ENCODE measurements at regions not wholly inside any gene's neighbourhood (a gene's known extent, or its start where the extent isn't known, plus 50 kb on each side); places are given as distances from the start of the nearest gene placed in this dataset.

GRCh38 chr20:57936636-57937385 lies 227.0 kb upstream of the PMEPA1 start:
- no peaks in the 10 kb centered on the region for H3K27me3 ChIP-seq (replicated peaks; ENCODE audit: insufficient read depth, low read depth, low read length, poor library complexity)
- ChIA-PET POLR2A (ENCODE audit: low non-redundant PET) (no interaction called here), CTCF (no interaction called here)
- no peaks in the 10 kb centered on the region for H3K9me3 ChIP-seq (ENCODE audit: low read depth, low read length, poor library complexity, severe bottlenecking)
- no peaks in the 10 kb centered on the region for H3K36me3 ChIP-seq (ENCODE audit: insufficient read depth, low read length, poor library complexity, severe bottlenecking)
- no peaks in the 10 kb centered on the region for H3K4me1 ChIP-seq (ENCODE audit: insufficient read depth, low read length, poor library complexity, severe bottlenecking)
- DNase-seq (ENCODE audit: low spot score), result no peak
- intact Hi-C loops (cut with micrococcal nuclease; ENCODE audit: unreplicated experiment), result no loop called here
- no TSS peak for BruUV-seq (replicated peaks)
- no peak overlapping the region for H3K27ac ChIP-seq (ENCODE audit: low read depth, low read length, poor library complexity, severe bottlenecking)
- TF ChIP-seq EZH2 (IDR thresholded peaks at IDR 0.05; ENCODE audit: borderline replicate concordance, low read depth, low read length, poor library complexity, severe bottlenecking), result no peak
- TF ChIP-seq, protein P1, sequence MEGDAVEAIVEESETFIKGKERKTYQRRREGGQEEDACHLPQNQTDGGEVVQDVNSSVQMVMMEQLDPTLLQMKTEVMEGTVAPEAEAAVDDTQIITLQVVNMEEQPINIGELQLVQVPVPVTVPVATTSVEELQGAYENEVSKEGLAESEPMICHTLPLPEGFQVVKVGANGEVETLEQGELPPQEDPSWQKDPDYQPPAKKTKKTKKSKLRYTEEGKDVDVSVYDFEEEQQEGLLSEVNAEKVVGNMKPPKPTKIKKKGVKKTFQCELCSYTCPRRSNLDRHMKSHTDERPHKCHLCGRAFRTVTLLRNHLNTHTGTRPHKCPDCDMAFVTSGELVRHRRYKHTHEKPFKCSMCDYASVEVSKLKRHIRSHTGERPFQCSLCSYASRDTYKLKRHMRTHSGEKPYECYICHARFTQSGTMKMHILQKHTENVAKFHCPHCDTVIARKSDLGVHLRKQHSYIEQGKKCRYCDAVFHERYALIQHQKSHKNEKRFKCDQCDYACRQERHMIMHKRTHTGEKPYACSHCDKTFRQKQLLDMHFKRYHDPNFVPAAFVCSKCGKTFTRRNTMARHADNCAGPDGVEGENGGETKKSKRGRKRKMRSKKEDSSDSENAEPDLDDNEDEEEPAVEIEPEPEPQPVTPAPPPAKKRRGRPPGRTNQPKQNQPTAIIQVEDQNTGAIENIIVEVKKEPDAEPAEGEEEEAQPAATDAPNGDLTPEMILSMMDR (conservative IDR thresholded peaks at IDR 0.05; ENCODE audit: low read depth, low read length), result no peak
- H3K4me3 ChIP-seq (ENCODE audit: low read depth, low read length, poor library complexity, severe bottlenecking), result no peak overlapping the region

GRCh38 chr20:57934913-57935312 lies 225.1 kb upstream of the PMEPA1 start:
- POLR2A ChIA-PET (ENCODE audit: low non-redundant PET), result no interaction called here
- H3K4me1 ChIP-seq (ENCODE audit: insufficient read depth, low read length, poor library complexity, severe bottlenecking), result no peaks in the 10 kb centered on the region
- no TSS peak for BruUV-seq (replicated peaks)
- no peaks in the 10 kb centered on the region for H3K9me3 ChIP-seq (ENCODE audit: low read depth, low read length, poor library complexity, severe bottlenecking)
- CTCF ChIA-PET, result no interaction called here
- no peak overlapping the region for H3K4me3 ChIP-seq (ENCODE audit: low read depth, low read length, poor library complexity, severe bottlenecking)
- DNase-seq (ENCODE audit: low spot score), result no peak
- no peak for TF ChIP-seq EZH2 (IDR thresholded peaks at IDR 0.05; ENCODE audit: borderline replicate concordance, low read depth, low read length, poor library complexity, severe bottlenecking)
- TF ChIP-seq, protein P1 (conservative IDR thresholded peaks at IDR 0.05; ENCODE audit: low read depth, low read length), result no peak
- no peaks in the 10 kb centered on the region for H3K36me3 ChIP-seq (ENCODE audit: insufficient read depth, low read length, poor library complexity, severe bottlenecking)
- intact Hi-C loops (cut with micrococcal nuclease; ENCODE audit: unreplicated experiment), result no loop called here
- no peaks in the 10 kb centered on the region for H3K27me3 ChIP-seq (replicated peaks; ENCODE audit: insufficient read depth, low read depth, low read length, poor library complexity)
- no peak overlapping the region for H3K27ac ChIP-seq (ENCODE audit: low read depth, low read length, poor library complexity, severe bottlenecking)

- H3K4me3 ChIP-seq (ENCODE audit: low read depth, low read length, poor library complexity, severe bottlenecking), result no peak overlapping the region
- H3K27me3 ChIP-seq (replicated peaks; ENCODE audit: insufficient read depth, low read depth, low read length, poor library complexity), result no peaks in the 10 kb centered on the region
- CTCF ChIA-PET, result interaction anchor here (0.5 kb wide), 1 partner anchor 494 kb away, joined by 5 read pairs; no protein-coding TSS in a partner anchor
- no peaks in the 10 kb centered on the region for H3K4me1 ChIP-seq (ENCODE audit: insufficient read depth, low read length, poor library complexity, severe bottlenecking)
- no peaks in the 10 kb centered on the region for H3K36me3 ChIP-seq (ENCODE audit: insufficient read depth, low read length, poor library complexity, severe bottlenecking)
- TF ChIP-seq EZH2 (IDR thresholded peaks at IDR 0.05; ENCODE audit: borderline replicate concordance, low read depth, low read length, poor library complexity, severe bottlenecking), result no peak
- TF ChIP-seq, protein P1 (conservative IDR thresholded peaks at IDR 0.05; ENCODE audit: low read depth, low read length), result no peak
- peak; percentile 25 for DNase-seq (ENCODE audit: low spot score)
- BruUV-seq (replicated peaks), result no TSS peak
- H3K9me3 ChIP-seq (ENCODE audit: low read depth, low read length, poor library complexity, severe bottlenecking), result no peaks in the 10 kb centered on the region
- H3K27ac ChIP-seq (ENCODE audit: low read depth, low read length, poor library complexity, severe bottlenecking), result no peak overlapping the region
- POLR2A ChIA-PET (ENCODE audit: low non-redundant PET), result no interaction called here
- intact Hi-C loops (cut with micrococcal nuclease; ENCODE audit: unreplicated experiment), result no loop called here
Measured at GRCh38 chr20:57934007-57934805, 224.4 kb upstream of the PMEPA1 start.
